Stomach (tissue), 8 donors: ENCODE measurements at regions not wholly inside any gene's neighbourhood (a gene's known extent, or its start where the extent isn't known, plus 50 kb on each side); places are given as distances from the start of the nearest gene placed in this dataset.

Experiments
- DNase-seq, 2 donors: peaks; one replicate each; pipeline versions ENCODE4 v3.0.0 to v3.0.0-alpha.2; 2013 to 2019
- H3K27ac ChIP-seq, 5 donors: fragments of 200-600 bp in 4 of 5; sonication (generic) in 4 of 5; one replicate each; pipeline ENCODE4 v1.5.1; 2013 to 2019; ENCODE audit warnings: mild to moderate bottlenecking in 1 of 5, moderate library complexity in 1 of 5
- H3K27me3 ChIP-seq, 3 donors: fragments of 200-600 bp; sonication (generic); one replicate each; pipeline ENCODE4 v1.5.1; 2017 to 2019; ENCODE audit warnings: mixed run types in 1 of 3
- H3K36me3 ChIP-seq, 4 donors: fragments of 200-600 bp; sonication (generic); 1 replicate in 3 of 4; 2 replicates in 1 of 4; pipeline ENCODE4 v1.5.1; 2016 to 2019
- H3K4me1 ChIP-seq, 4 donors: fragments of 200-600 bp; sonication (generic); one replicate each; pipeline ENCODE4 v1.5.1; 2016 to 2019
- H3K4me3 ChIP-seq, 4 donors: fragments of 200-600 bp; sonication (generic) in 3 of 4; one replicate each; pipeline ENCODE4 v1.5.1; 2016 to 2019; ENCODE audit warnings: mild to moderate bottlenecking in 1 of 4
- H3K9me3 ChIP-seq, 4 donors: fragments of 200-600 bp; sonication (generic); one replicate each; pipeline ENCODE4 v1.5.1; 2016 to 2019
- CTCF ChIP-seq, 7 experiments: fragments of 450-650 bp in 4 of 7; fragments of 200-600 bp in 3 of 7; sonication (generic) in 3 of 7; IDR thresholded peaks; one replicate each; pipeline ENCODE4 v1.5.1; 2016 to 2019; ENCODE audit warnings: antibody characterized with exemption in 7 of 7, control low read depth in 2 of 7, mild to moderate bottlenecking in 1 of 7
- EP300 ChIP-seq: sonication (generic); formaldehyde crosslinking; IDR thresholded peaks from one replicate; pipeline ENCODE4 v1.6.1; 2017; ENCODE audit warnings: antibody characterized with exemption
- POLR2A ChIP-seq, 4 donors: fragments of 450-650 bp; IDR thresholded peaks; one replicate each; pipeline ENCODE4 v1.6.1; 2016; ENCODE audit warnings: antibody characterized with exemption in 4 of 4, control low read depth in 2 of 4, mild to moderate bottlenecking in 1 of 4, moderate library complexity in 1 of 4
- POLR2AphosphoS5 ChIP-seq, 3 donors: sonication (generic); formaldehyde crosslinking; IDR thresholded peaks; one replicate each; pipeline ENCODE4 v1.6.1; 2016; ENCODE audit warnings: antibody characterized with exemption in 3 of 3
- WGBS, 5 donors: extraction: QIAGEN DNeasy Blood & Tissue Kit in 3 of 5; methylation state at CpG; one replicate each; pipeline versions ENCODE4 v1.1.5 to v1.1.7; 2013 to 2018; 5-methylcytosine and 5-hydroxymethylcytosine counted together
- intact Hi-C: fragments of 100-400 bp; cut with DNase I; formaldehyde crosslinking; loops from one replicate; pipeline ENCODE4 v1.15.1; 2023; ENCODE audit warnings: low total_unique reads
- donor health status: healthy with polysubstance abuse.
- donor health status: Bipolar disorder and iron deficiency.
- donor health status: healthy.

- H3K27ac ChIP-seq: no peak overlapping the region
- DNase-seq: no peak
- H3K27me3 ChIP-seq: no peaks in the 10 kb centered on the region
- no peaks in the 10 kb centered on the region for H3K4me1 ChIP-seq
- H3K36me3 ChIP-seq: no peaks in the 10 kb centered on the region
- intact Hi-C loops: no loop called here
- WGBS, 5 donors: 92 to 99% (median 96%) methylated on average over 3 of the region's 3 CpGs
- H3K9me3 ChIP-seq: no peaks in the 10 kb centered on the region
- TF ChIP-seq CTCF (IDR thresholded peaks at IDR 0.05) (no peak), POLR2A (IDR thresholded peaks at IDR 0.05) (no peak), EP300 (no peak), POLR2AphosphoS5 (IDR thresholded peaks at IDR 0.05) (no peak)
- no peak overlapping the region for H3K4me3 ChIP-seq
These were observed 147.2 kb upstream of the DAAM1 start for GRCh38 chr14:59041308-59041707.

DNA sequence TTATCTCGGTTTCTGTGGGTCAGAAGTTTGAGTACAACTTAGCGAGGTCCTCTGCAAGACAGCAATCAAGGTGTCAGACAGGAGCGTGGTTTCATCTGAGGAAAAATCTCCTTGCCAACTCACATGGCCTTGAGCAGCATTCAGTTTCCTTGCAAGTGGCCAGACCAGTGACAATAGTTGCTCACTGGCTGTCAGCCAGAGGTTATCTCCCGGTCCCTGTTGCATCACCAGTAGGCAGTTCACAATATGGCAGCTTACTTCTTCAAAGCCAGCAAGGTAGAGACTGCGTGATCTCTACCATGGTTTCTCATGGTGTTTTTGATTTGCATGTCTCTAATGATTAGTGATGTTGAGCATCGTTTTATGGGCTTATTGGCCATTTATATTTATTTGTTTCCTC, 143.8 kb upstream of the DAAM1 start:
- Histone ChIP-seq H3K36me3 (no peaks in the 10 kb centered on the region), H3K27me3 (no peaks in the 10 kb centered on the region), H3K4me3 (no peak overlapping the region), H3K4me1 (no peaks in the 10 kb centered on the region), H3K9me3 (no peaks in the 10 kb centered on the region), H3K27ac (no peak overlapping the region)
- DNase-seq: no peak
- 81 to 89% (median 84%) methylated on average over 6 of the region's 6 CpGs for WGBS, 5 donors
- intact Hi-C loops: no loop called here
- TF ChIP-seq EP300 (no peak), POLR2A (IDR thresholded peaks at IDR 0.05) (no peak), POLR2AphosphoS5 (IDR thresholded peaks at IDR 0.05) (no peak), CTCF (IDR thresholded peaks at IDR 0.05) (no peak)

DNA sequence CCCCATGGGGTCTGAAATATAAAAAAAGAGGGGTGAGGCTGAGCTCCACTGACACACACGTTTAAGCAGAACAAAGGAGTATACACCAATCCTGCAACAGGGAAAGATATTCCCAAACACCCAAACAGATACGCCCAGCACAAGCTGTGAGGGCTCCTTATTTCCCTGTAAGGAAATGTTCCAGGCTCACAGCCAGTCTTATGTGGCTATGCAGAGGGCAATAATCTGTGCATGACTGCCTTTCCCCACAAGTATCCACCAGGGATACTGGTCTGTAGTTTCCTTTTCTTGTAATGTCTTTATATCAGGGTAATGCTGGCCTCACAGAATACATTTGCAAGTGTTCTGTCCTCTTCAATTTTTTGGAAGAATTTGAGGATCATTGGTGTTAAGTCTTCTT, 141.7 kb upstream of the DAAM1 start:
- no peaks in the 10 kb centered on the region for H3K9me3 ChIP-seq
- H3K27me3 ChIP-seq: no peaks in the 10 kb centered on the region
- intact Hi-C loops: no loop called here
- no peak overlapping the region for H3K27ac ChIP-seq
- no peaks in the 10 kb centered on the region for H3K36me3 ChIP-seq
- TF ChIP-seq POLR2AphosphoS5 (IDR thresholded peaks at IDR 0.05) (no peak), EP300 (no peak), CTCF (IDR thresholded peaks at IDR 0.05) (no peak), POLR2A (IDR thresholded peaks at IDR 0.05) (no peak)
- no peaks in the 10 kb centered on the region for H3K4me1 ChIP-seq
- H3K4me3 ChIP-seq: no peak overlapping the region
- WGBS, 5 donors: 51 to 72% (median 60%) methylated on average over 2 of the region's 2 CpGs
- no peak for DNase-seq

- Histone ChIP-seq H3K36me3 (no peaks in the 10 kb centered on the region), H3K27ac (no peak overlapping the region), H3K4me1 (no peaks in the 10 kb centered on the region), H3K27me3 (no peaks in the 10 kb centered on the region), H3K9me3 (no peaks in the 10 kb centered on the region), H3K4me3 (no peak overlapping the region)
- WGBS, 5 donors: 30 to 42% (median 32%) methylated on average over 1 of the region's 1 CpG
- intact Hi-C loops: loop anchor here (5.0 kb wide), 1 partner anchor 553 kb away; no protein-coding TSS in a partner anchor
- no peak for TF ChIP-seq CTCF (IDR thresholded peaks at IDR 0.05)
- no peak for TF ChIP-seq POLR2A (IDR thresholded peaks at IDR 0.05)
- no peak for TF ChIP-seq POLR2AphosphoS5 (IDR thresholded peaks at IDR 0.05)
- no peak for TF ChIP-seq EP300
- DNase-seq: no peak
These were observed 133.5 kb upstream of the DAAM1 start for GRCh38 chr14:59055006-59055405.
